Mucosa of descending colon (tissue), 1 donor: ENCODE measurements at regions not wholly inside any gene's neighbourhood (a gene's known extent, or its start where the extent isn't known, plus 50 kb on each side); places are given as distances from the start of the nearest gene placed in this dataset. TPM values are rescaled to one million over a fixed set of nuclear protein-coding genes. Genes with fewer than 3 reads are reported as not detected.

Experiments used
- microRNA-seq: library from miRNA; unstranded; fragments of <30 nt; microRNA quantifications from one replicate; pipeline ENCODE4, GENCODE V29; 2019
- donor health status: DM: no; HTN: no; CAD: no; lungs with moderate emphysema.

Small RNAs in the stretch of these regions (microRNA-seq; reads per million reads assigned to microRNA genes)
- not detected for gene MIR8060
